ENCODE measurements at regions not wholly inside any gene's neighbourhood (a gene's known extent, or its start where the extent isn't known, plus 50 kb on each side); places are given as distances from the start of the nearest gene placed in this dataset.

GRCh38 chr6:139472351-139473015, 98.0 kb upstream of the CITED2 start:
- no peak overlapping the region for H3K4me3 Mint-ChIP-seq (ENCODE audit: unreplicated experiment)
- intact Hi-C loops (cut with micrococcal nuclease) = no loop called here
- no peaks in the 10 kb centered on the region for H3K36me3 Mint-ChIP-seq (ENCODE audit: insufficient read depth, unreplicated experiment)
- no TSS peak for BruUV-seq (replicated peaks)
- H3K9me3 Mint-ChIP-seq (ENCODE audit: unreplicated experiment) = no peaks in the 10 kb centered on the region
- no peak for DNase-seq (ENCODE audit: unreplicated experiment)
- ChIA-PET POLR2A (no interaction called here), CTCF (no interaction called here)
- peaks cover 15% of the 10 kb centered on the region for H3K4me1 Mint-ChIP-seq (ENCODE audit: insufficient read depth, unreplicated experiment)
- no peak overlapping the region for H3K27ac Mint-ChIP-seq (ENCODE audit: low read depth, unreplicated experiment)
- TF ChIP-seq CTCF (IDR thresholded peaks at IDR 0.05; ENCODE audit: unreplicated experiment) = no peak
- no peaks in the 10 kb centered on the region for H3K27me3 Mint-ChIP-seq (ENCODE audit: insufficient read depth, unreplicated experiment)

- TF ChIP-seq CTCF (IDR thresholded peaks at IDR 0.05; ENCODE audit: unreplicated experiment) = no peak
- ChIA-PET POLR2A (no interaction called here), CTCF (no interaction called here)
- peaks cover 15% of the 10 kb centered on the region for H3K4me1 Mint-ChIP-seq (ENCODE audit: insufficient read depth, unreplicated experiment)
- H3K4me3 Mint-ChIP-seq (ENCODE audit: unreplicated experiment) = no peak overlapping the region
- no TSS peak for BruUV-seq (replicated peaks)
- H3K36me3 Mint-ChIP-seq (ENCODE audit: insufficient read depth, unreplicated experiment) = no peaks in the 10 kb centered on the region
- no peaks in the 10 kb centered on the region for H3K9me3 Mint-ChIP-seq (ENCODE audit: unreplicated experiment)
- H3K27ac Mint-ChIP-seq (ENCODE audit: low read depth, unreplicated experiment) = no peak overlapping the region
- no peak for DNase-seq (ENCODE audit: unreplicated experiment)
- intact Hi-C loops (cut with micrococcal nuclease) = no loop called here
- H3K27me3 Mint-ChIP-seq (ENCODE audit: insufficient read depth, unreplicated experiment) = no peaks in the 10 kb centered on the region
These were observed 96.5 kb upstream of the CITED2 start for GRCh38 chr6:139470997-139471396.

DNA sequence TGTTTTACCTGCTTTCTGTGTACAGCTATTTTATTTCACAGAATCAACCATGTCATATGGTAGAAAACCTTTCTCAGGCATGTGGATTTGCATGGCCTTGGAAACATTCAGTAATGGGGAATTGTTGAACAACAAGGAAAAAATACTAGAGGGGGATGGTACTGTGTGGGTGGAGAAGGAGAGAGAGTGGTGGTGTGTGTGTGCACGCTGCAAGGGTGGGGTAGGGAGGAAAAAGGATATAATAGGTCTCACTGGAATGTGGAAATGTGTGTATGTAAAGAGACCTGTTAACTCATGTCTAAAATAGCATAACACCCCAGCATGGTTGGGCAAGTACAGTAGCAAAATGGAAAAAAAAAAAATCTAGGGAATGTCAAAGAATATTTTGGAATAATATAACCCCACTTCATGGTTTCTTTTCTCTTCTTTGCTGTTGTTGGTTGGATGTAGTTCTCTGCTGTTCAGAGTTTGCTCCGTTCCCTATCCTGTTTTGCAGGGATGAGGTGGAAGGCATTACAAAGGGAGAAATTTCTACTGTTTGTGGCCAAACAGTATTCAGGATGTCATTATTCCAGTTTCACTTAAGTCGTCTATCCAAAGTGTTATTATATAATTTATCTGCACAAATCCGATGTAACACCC, 93.9 kb upstream of the CITED2 start:
- Mint-ChIP-seq H3K9me3 (ENCODE audit: unreplicated experiment) (no peaks in the 10 kb centered on the region), H3K27me3 (ENCODE audit: insufficient read depth, unreplicated experiment) (no peaks in the 10 kb centered on the region), H3K4me3 (ENCODE audit: unreplicated experiment) (no peak overlapping the region), H3K4me1 (ENCODE audit: insufficient read depth, unreplicated experiment) (peaks cover 9% of the 10 kb centered on the region), H3K36me3 (ENCODE audit: insufficient read depth, unreplicated experiment) (no peaks in the 10 kb centered on the region), H3K27ac (ENCODE audit: low read depth, unreplicated experiment) (no peak overlapping the region)
- ChIA-PET CTCF (no interaction called here), POLR2A (interaction anchor here (0.6 kb wide), 1 partner anchor 711 kb away, joined by 3 read pairs; no protein-coding TSS in a partner anchor)
- no peak for DNase-seq (ENCODE audit: unreplicated experiment)
- intact Hi-C loops (cut with micrococcal nuclease) = no loop called here
- no TSS peak for BruUV-seq (replicated peaks)
- TF ChIP-seq CTCF (IDR thresholded peaks at IDR 0.05; ENCODE audit: unreplicated experiment) = no peak

- no peak for DNase-seq (ENCODE audit: unreplicated experiment)
- Mint-ChIP-seq H3K4me1 (ENCODE audit: insufficient read depth, unreplicated experiment) (peaks cover 4% of the 10 kb centered on the region), H3K27ac (ENCODE audit: low read depth, unreplicated experiment) (no peak overlapping the region), H3K27me3 (ENCODE audit: insufficient read depth, unreplicated experiment) (no peaks in the 10 kb centered on the region), H3K36me3 (ENCODE audit: insufficient read depth, unreplicated experiment) (no peaks in the 10 kb centered on the region), H3K4me3 (ENCODE audit: unreplicated experiment) (no peak overlapping the region), H3K9me3 (ENCODE audit: unreplicated experiment) (no peaks in the 10 kb centered on the region)
- intact Hi-C loops (cut with micrococcal nuclease) = no loop called here
- BruUV-seq (replicated peaks) = no TSS peak
- ChIA-PET CTCF (no interaction called here), POLR2A (interaction anchor here (0.7 kb wide), 1 partner anchor 84 kb away, joined by 3 read pairs; no protein-coding TSS in a partner anchor)
- no peak for TF ChIP-seq CTCF (IDR thresholded peaks at IDR 0.05; ENCODE audit: unreplicated experiment)
These were observed 83.0 kb upstream of the CITED2 start for GRCh38 chr6:139457476-139457875.

Measured in MCF 10A (cell line).